Keratinocyte (primary cell): ENCODE measurements at regions not wholly inside any gene's neighbourhood (a gene's known extent, or its start where the extent isn't known, plus 50 kb on each side); places are given as distances from the start of the nearest gene placed in this dataset.

Source experiments
- EZH2 ChIP-seq: IDR thresholded peaks from one replicate; pipeline ENCODE4 v1.6.1; 2012; ENCODE audit warnings: inconsistent platforms, mild to moderate bottlenecking, low read length, moderate library complexity
- TF ChIP-seq, protein P1 (sequence below), 3 experiments: IDR thresholded peaks in 1 of 3; conservative IDR thresholded peaks in 1 of 3; optimal IDR thresholded peaks in 1 of 3; 2 replicates in 2 of 3; 3 replicates in 1 of 3; pipeline versions ENCODE3 to v1.5.1; 2011; ENCODE audit warnings: low read length in 3 of 3, mild to moderate bottlenecking in 3 of 3, moderate library complexity in 2 of 3, control low read depth in 1 of 3, inconsistent platforms in 1 of 3; ENCODE audit not compliant: insufficient read depth in 2 of 3; ENCODE audit errors: extremely low read depth in 1 of 3

- TF ChIP-seq, protein P1, sequence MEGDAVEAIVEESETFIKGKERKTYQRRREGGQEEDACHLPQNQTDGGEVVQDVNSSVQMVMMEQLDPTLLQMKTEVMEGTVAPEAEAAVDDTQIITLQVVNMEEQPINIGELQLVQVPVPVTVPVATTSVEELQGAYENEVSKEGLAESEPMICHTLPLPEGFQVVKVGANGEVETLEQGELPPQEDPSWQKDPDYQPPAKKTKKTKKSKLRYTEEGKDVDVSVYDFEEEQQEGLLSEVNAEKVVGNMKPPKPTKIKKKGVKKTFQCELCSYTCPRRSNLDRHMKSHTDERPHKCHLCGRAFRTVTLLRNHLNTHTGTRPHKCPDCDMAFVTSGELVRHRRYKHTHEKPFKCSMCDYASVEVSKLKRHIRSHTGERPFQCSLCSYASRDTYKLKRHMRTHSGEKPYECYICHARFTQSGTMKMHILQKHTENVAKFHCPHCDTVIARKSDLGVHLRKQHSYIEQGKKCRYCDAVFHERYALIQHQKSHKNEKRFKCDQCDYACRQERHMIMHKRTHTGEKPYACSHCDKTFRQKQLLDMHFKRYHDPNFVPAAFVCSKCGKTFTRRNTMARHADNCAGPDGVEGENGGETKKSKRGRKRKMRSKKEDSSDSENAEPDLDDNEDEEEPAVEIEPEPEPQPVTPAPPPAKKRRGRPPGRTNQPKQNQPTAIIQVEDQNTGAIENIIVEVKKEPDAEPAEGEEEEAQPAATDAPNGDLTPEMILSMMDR (optimal IDR thresholded peaks at IDR 0.05 in 1 of 3, IDR thresholded peaks at IDR 0.05 in 1 of 3, conservative IDR thresholded peaks at IDR 0.05 in 1 of 3; ENCODE audit: extremely low read depth in 1 of 3, insufficient read depth in 2 of 3, low read length in 3 of 3): no peak
- no peak for TF ChIP-seq EZH2
These were observed 385.9 kb upstream of the DPH6 start for GRCh38 chr15:35931799-35932341.
